Epithelial cell of esophagus (primary cell): ENCODE measurements at regions not wholly inside any gene's neighbourhood (a gene's known extent, or its start where the extent isn't known, plus 50 kb on each side); places are given as distances from the start of the nearest gene placed in this dataset.

Experiments used
- DNase-seq: peaks from one replicate; pipeline ENCODE4 v3.0.0; 2010; ENCODE audit warnings: low read depth
- H3K4me3 ChIP-seq: 2 replicates; pipeline ENCODE4 v1.5.1; 2011; ENCODE audit warnings: mild to moderate bottlenecking, low read length, control low read depth
- CTCF ChIP-seq: IDR thresholded peaks from 2 replicates; pipeline ENCODE4 v1.5.1; 2011; ENCODE audit warnings: low read depth, mild to moderate bottlenecking, low read length, control low read depth, inconsistent platforms; ENCODE audit not compliant: insufficient read depth; ENCODE audit errors: missing control alignments

GRCh38 chr9:30140407-30140806, 2244.0 kb upstream of the ACO1 start:
- no peak for DNase-seq
- no peak overlapping the region for H3K4me3 ChIP-seq
- TF ChIP-seq CTCF: no peak

GRCh38 chr9:30160570-30160969, 2223.9 kb upstream of the ACO1 start:
- no peak for DNase-seq
- H3K4me3 ChIP-seq: no peak overlapping the region
- TF ChIP-seq CTCF: no peak

GRCh38 chr9:30172206-30172605, 2212.2 kb upstream of the ACO1 start:
- DNase-seq: no peak
- TF ChIP-seq CTCF: no peak
- H3K4me3 ChIP-seq: no peak overlapping the region

GRCh38 chr9:30178610-30179009, 2205.8 kb upstream of the ACO1 start:
- H3K4me3 ChIP-seq: no peak overlapping the region
- DNase-seq: no peak
- no peak for TF ChIP-seq CTCF

- no peak overlapping the region for H3K4me3 ChIP-seq
- TF ChIP-seq CTCF: no peak
- DNase-seq: no peak
Observed at GRCh38 chr9:30193421-30193820, 2191.0 kb upstream of the ACO1 start.

GRCh38 chr9:30196941-30197340, 2187.5 kb upstream of the ACO1 start:
- H3K4me3 ChIP-seq: no peak overlapping the region
- TF ChIP-seq CTCF: no peak
- DNase-seq: no peak

- no peak for DNase-seq
- H3K4me3 ChIP-seq: no peak overlapping the region
- no peak for TF ChIP-seq CTCF
Observed at GRCh38 chr9:30197453-30197852, 2187.0 kb upstream of the ACO1 start.
